ENCODE measurements at regions not wholly inside any gene's neighbourhood (a gene's known extent, or its start where the extent isn't known, plus 50 kb on each side); places are given as distances from the start of the nearest gene placed in this dataset.

GRCh38 chr19:27892500-27892899, 1320.5 kb downstream of the UQCRFS1 start:
- no peak overlapping the region for H3K4me3 ChIP-seq (ENCODE audit: control insufficient read depth, low read depth, low read length)
- TF ChIP-seq CTCF (IDR thresholded peaks at IDR 0.05; ENCODE audit: control insufficient read depth, insufficient read depth, low read depth, low read length, missing control alignments) = no peak
- DNase-seq (ENCODE audit: low read depth) = no peak

GRCh38 chr19:27891411-27891810, 1321.5 kb downstream of the UQCRFS1 start:
- DNase-seq (ENCODE audit: low read depth) = no peak

GRCh38 chr19:27890696-27891095, 1322.3 kb downstream of the UQCRFS1 start:
- no peak overlapping the region for H3K4me3 ChIP-seq (ENCODE audit: control insufficient read depth, low read depth, low read length)
- no peak for DNase-seq (ENCODE audit: low read depth)
- no peak for TF ChIP-seq CTCF (IDR thresholded peaks at IDR 0.05; ENCODE audit: control insufficient read depth, insufficient read depth, low read depth, low read length, missing control alignments)

More at GRCh38 chr19:27891411-27891810, 1321.5 kb downstream of the UQCRFS1 start:
- H3K4me3 ChIP-seq (ENCODE audit: control insufficient read depth, low read depth, low read length) = no peak overlapping the region
- no peak for TF ChIP-seq CTCF (IDR thresholded peaks at IDR 0.05; ENCODE audit: control insufficient read depth, insufficient read depth, low read depth, low read length, missing control alignments)

GRCh38 chr19:27890206-27890605, 1322.7 kb downstream of the UQCRFS1 start:
- no peak for DNase-seq (ENCODE audit: low read depth)
- H3K4me3 ChIP-seq (ENCODE audit: control insufficient read depth, low read depth, low read length) = no peak overlapping the region
- TF ChIP-seq CTCF (IDR thresholded peaks at IDR 0.05; ENCODE audit: control insufficient read depth, insufficient read depth, low read depth, low read length, missing control alignments) = no peak

- H3K4me3 ChIP-seq (ENCODE audit: control insufficient read depth, low read depth, low read length) = no peak overlapping the region
- no peak for TF ChIP-seq CTCF (IDR thresholded peaks at IDR 0.05; ENCODE audit: control insufficient read depth, insufficient read depth, low read depth, low read length, missing control alignments)
- no peak for DNase-seq (ENCODE audit: low read depth)
Observed at GRCh38 chr19:27889156-27889555, 1323.8 kb downstream of the UQCRFS1 start.

- TF ChIP-seq CTCF (IDR thresholded peaks at IDR 0.05; ENCODE audit: control insufficient read depth, insufficient read depth, low read depth, low read length, missing control alignments) = no peak
- H3K4me3 ChIP-seq (ENCODE audit: control insufficient read depth, low read depth, low read length) = no peak overlapping the region
- no peak for DNase-seq (ENCODE audit: low read depth)
Observed at GRCh38 chr19:27887946-27888345, 1325.0 kb downstream of the UQCRFS1 start.

- H3K4me3 ChIP-seq (ENCODE audit: control insufficient read depth, low read depth, low read length) = no peak overlapping the region
- no peak for TF ChIP-seq CTCF (IDR thresholded peaks at IDR 0.05; ENCODE audit: control insufficient read depth, insufficient read depth, low read depth, low read length, missing control alignments)
- DNase-seq (ENCODE audit: low read depth) = no peak
Observed at GRCh38 chr19:27885359-27885758, 1327.6 kb downstream of the UQCRFS1 start.
